Glutamatergic neuron (in vitro differentiated cells): ENCODE measurements at regions not wholly inside any gene's neighbourhood (a gene's known extent, or its start where the extent isn't known, plus 50 kb on each side); places are given as distances from the start of the nearest gene placed in this dataset.
A peak's percentile ranks its signal among the peaks of the same experiment; 100 is the strongest.

Experiments
- DNase-seq: peaks from one replicate; pipeline ENCODE4 v3.0.0; 2022
- H3K27ac Mint-ChIP-seq: one replicate; pipeline ENCODE4 v1.8.0; 2020; ENCODE audit warnings: mild to moderate bottlenecking, mixed read lengths, inconsistent platforms; ENCODE audit not compliant: unreplicated experiment
- H3K27me3 Mint-ChIP-seq: one replicate; pipeline ENCODE4 v1.8.0; 2020; ENCODE audit warnings: mild to moderate bottlenecking, moderate library complexity, mixed read lengths, inconsistent platforms; ENCODE audit not compliant: unreplicated experiment
- H3K36me3 Mint-ChIP-seq: one replicate; pipeline ENCODE4 v1.8.0; 2020; ENCODE audit warnings: mild to moderate bottlenecking, mixed read lengths, inconsistent platforms; ENCODE audit not compliant: unreplicated experiment
- H3K4me1 Mint-ChIP-seq: one replicate; pipeline ENCODE4 v1.8.0; 2020; ENCODE audit warnings: mild to moderate bottlenecking, low read depth, mixed read lengths, inconsistent platforms; ENCODE audit not compliant: unreplicated experiment
- H3K4me3 Mint-ChIP-seq: one replicate; pipeline ENCODE4 v1.8.0; 2020; ENCODE audit warnings: mild to moderate bottlenecking, mixed read lengths, inconsistent platforms; ENCODE audit not compliant: unreplicated experiment
- H3K9me3 Mint-ChIP-seq: one replicate; pipeline ENCODE4 v1.8.0; 2020; ENCODE audit warnings: mild to moderate bottlenecking, moderate library complexity, mixed read lengths, inconsistent platforms; ENCODE audit not compliant: unreplicated experiment
- CTCF ChIP-seq: fragments of 200-600 bp; sonication (generic); IDR thresholded peaks from one replicate; pipeline ENCODE4 v1.5.0; 2021; ENCODE audit not compliant: partially characterized antibody, unreplicated experiment

DNA sequence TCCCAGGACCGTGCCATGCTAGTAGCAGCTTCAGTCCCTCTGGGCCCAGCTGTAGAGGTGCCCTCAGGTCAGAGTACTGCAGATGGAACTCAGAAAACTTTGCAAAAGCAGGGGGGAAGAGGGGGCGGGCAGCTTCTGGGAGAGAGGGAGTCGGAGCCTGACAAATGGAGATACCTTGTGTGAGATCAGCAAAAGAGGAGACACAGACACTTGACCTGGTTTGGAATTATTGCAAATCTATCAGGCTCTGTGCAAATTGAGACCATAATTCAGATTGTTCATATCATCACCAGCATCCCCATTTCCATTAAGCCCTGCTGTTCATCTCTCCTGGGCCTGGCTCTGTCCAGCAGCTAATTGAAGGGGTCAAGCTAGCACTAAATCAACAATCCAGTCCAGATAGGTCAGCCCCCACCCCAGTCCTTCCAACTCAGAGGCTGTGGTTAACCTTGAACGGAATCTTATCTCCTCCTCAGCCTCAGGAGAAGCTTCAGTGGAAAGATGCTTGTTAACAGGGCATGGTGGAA is 292.6 kb upstream of the PLET1 start:
- no peak for TF ChIP-seq CTCF
- no peaks in the 10 kb centered on the region for H3K9me3 Mint-ChIP-seq
- no peak for DNase-seq
- H3K36me3 Mint-ChIP-seq, result no peaks in the 10 kb centered on the region
- H3K27ac Mint-ChIP-seq, result no peak overlapping the region
- no peak overlapping the region for H3K4me3 Mint-ChIP-seq
- no peaks in the 10 kb centered on the region for H3K4me1 Mint-ChIP-seq
- peaks cover 3% of the 10 kb centered on the region for H3K27me3 Mint-ChIP-seq

- no peaks in the 10 kb centered on the region for H3K36me3 Mint-ChIP-seq
- peaks cover 6% of the 10 kb centered on the region for H3K27me3 Mint-ChIP-seq
- H3K4me3 Mint-ChIP-seq, result no peak overlapping the region
- H3K4me1 Mint-ChIP-seq, result no peaks in the 10 kb centered on the region
- no peak for DNase-seq
- TF ChIP-seq CTCF, result no peak
- H3K9me3 Mint-ChIP-seq, result no peaks in the 10 kb centered on the region
- H3K27ac Mint-ChIP-seq, result no peak overlapping the region
Observed at GRCh38 chr11:112554586-112554985, 293.9 kb upstream of the PLET1 start.

DNA sequence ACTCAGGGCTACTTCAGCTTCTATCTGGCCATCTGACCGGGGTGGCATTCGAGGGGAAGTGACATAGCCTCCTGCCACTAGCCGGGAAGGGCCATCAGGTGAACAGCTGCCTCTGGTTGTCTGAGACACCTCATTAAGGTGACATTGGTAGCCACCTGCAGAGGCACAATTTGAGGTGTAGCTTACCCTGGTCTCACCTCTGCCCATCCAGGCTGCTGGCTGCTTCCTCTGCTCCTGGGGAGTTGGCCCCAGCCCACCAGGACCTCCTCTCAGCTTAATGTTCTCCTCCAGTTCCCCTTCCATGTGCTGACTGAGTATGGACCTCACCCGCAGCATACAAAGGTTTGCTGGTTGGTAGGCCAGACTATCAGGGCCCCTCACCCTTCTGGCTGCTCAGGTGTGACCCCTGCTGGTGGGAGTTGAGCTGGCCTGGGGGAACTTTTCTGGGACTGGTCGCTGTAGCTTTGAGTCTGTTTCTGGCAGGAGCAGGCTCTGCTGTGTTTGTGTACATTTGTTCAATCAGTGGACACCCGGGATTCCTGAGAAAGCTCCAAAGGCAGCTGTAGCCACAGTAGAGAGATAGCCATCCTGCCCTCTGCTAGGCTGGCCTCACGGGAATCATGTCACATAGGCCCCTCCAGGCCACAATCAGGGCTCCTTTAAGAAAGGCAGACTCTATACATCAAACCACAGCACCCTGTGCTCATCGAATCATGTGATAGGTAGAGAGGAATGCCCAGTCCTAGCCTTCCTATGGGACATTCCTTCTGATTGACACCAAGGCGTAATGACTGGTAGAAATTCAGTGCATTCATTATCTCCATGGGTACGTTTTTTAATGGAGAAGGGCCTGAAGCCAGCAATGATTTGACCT is 295.1 kb upstream of the PLET1 start:
- Mint-ChIP-seq H3K27ac (no peak overlapping the region), H3K4me3 (no peak overlapping the region), H3K27me3 (peaks cover 6% of the 10 kb centered on the region), H3K36me3 (no peaks in the 10 kb centered on the region), H3K4me1 (no peaks in the 10 kb centered on the region), H3K9me3 (no peaks in the 10 kb centered on the region)
- TF ChIP-seq CTCF, result peak; percentile 71
- DNase-seq, result peak; percentile 82

GRCh38 chr11:112558691-112559090 is 298.0 kb upstream of the PLET1 start:
- Mint-ChIP-seq H3K4me1 (no peaks in the 10 kb centered on the region), H3K4me3 (no peak overlapping the region), H3K27ac (no peak overlapping the region), H3K9me3 (no peaks in the 10 kb centered on the region), H3K27me3 (peaks cover 2% of the 10 kb centered on the region), H3K36me3 (no peaks in the 10 kb centered on the region)
- no peak for TF ChIP-seq CTCF
- DNase-seq, result no peak

GRCh38 chr11:112563808-112564207 is 303.1 kb upstream of the PLET1 start:
- H3K27ac Mint-ChIP-seq, result no peak overlapping the region
- no peaks in the 10 kb centered on the region for H3K9me3 Mint-ChIP-seq
- H3K27me3 Mint-ChIP-seq, result peaks cover 1% of the 10 kb centered on the region
- no peak overlapping the region for H3K4me3 Mint-ChIP-seq
- no peak for TF ChIP-seq CTCF
- DNase-seq, result no peak
- no peaks in the 10 kb centered on the region for H3K4me1 Mint-ChIP-seq
- no peaks in the 10 kb centered on the region for H3K36me3 Mint-ChIP-seq
